PC-9 (cell line): ENCODE measurements at regions not wholly inside any gene's neighbourhood (a gene's known extent, or its start where the extent isn't known, plus 50 kb on each side); places are given as distances from the start of the nearest gene placed in this dataset.

Experiments
- BruUV-seq: library from RNA; stranded (reverse); fragments of 400-500 nt; replicated peaks from 2 replicates; lab custom pipeline; 2021; lab: Mats Ljungman, UMichigan
- CTCF ChIA-PET: fragments of 300-600 bp; sonication (Branson Sonifier 250); formaldehyde crosslinking; loops from one replicate; lab custom pipeline; 2022; ENCODE audit warnings: antibody characterized with exemption; lab: Charles Lee
- POLR2A ChIA-PET: fragments of 300-600 bp; sonication (Branson Sonifier 250); formaldehyde crosslinking; loops from one replicate; lab custom pipeline; 2022; ENCODE audit warnings: antibody characterized with exemption; ENCODE audit not compliant: unreplicated experiment; lab: Charles Lee
- DNase-seq, 2 experiments: peaks; one replicate each; pipeline versions ENCODE4 v3.0.0 to v3.0.0-alpha.2; 2015 to 2022; ENCODE audit warnings: mixed read lengths in 1 of 2
- H2AFZ ChIP-seq: fragments of 200-600 bp; sonication (generic); 2 replicates; pipeline ENCODE4 v1.8.1; 2017; ENCODE audit warnings: antibody characterized with exemption
- H3F3A ChIP-seq: fragments of 200-600 bp; sonication (generic); 2 replicates; pipeline ENCODE4 v1.8.1; 2017; ENCODE audit warnings: antibody characterized with exemption, mild to moderate bottlenecking, low read depth; ENCODE audit not compliant: insufficient read depth
- H3K27ac ChIP-seq: fragments of 200-600 bp; sonication (generic); 2 replicates; pipeline ENCODE4 v1.6.1; 2016; ENCODE audit warnings: mixed run types
- H3K27me3 ChIP-seq: fragments of 200-600 bp; sonication (generic); 2 replicates; pipeline ENCODE4 v1.6.1; 2016; ENCODE audit warnings: low read depth, mixed run types; ENCODE audit not compliant: insufficient read depth
- H3K36me3 ChIP-seq: fragments of 200-600 bp; sonication (generic); 2 replicates; pipeline ENCODE4 v1.6.1; 2016; ENCODE audit warnings: low read depth, mixed run types
- H3K4me1 ChIP-seq: fragments of 200-600 bp; sonication (generic); replicated peaks from 2 replicates; pipeline ENCODE4 v1.6.1; 2016; ENCODE audit warnings: mixed run types; ENCODE audit not compliant: insufficient read depth
- H3K4me2 ChIP-seq: fragments of 200-600 bp; sonication (generic); 2 replicates; pipeline ENCODE4 v1.6.1; 2017; ENCODE audit warnings: mixed run types
- H3K4me3 ChIP-seq: fragments of 200-600 bp; sonication (generic); 2 replicates; pipeline ENCODE4 v1.6.1; 2016; ENCODE audit warnings: mixed run types
- H3K79me2 ChIP-seq: fragments of 200-600 bp; sonication (generic); 2 replicates; pipeline ENCODE4 v1.6.1; 2017; ENCODE audit warnings: low read depth, mixed run types
- H3K9me2 ChIP-seq: fragments of 200-600 bp; sonication (generic); 2 replicates; pipeline ENCODE4 v1.8.1; 2017; ENCODE audit warnings: mild to moderate bottlenecking; ENCODE audit not compliant: insufficient read depth
- H3K9me3 ChIP-seq: fragments of 200-600 bp; sonication (generic); 2 replicates; pipeline ENCODE4 v1.8.1; 2016; ENCODE audit warnings: low read depth; ENCODE audit not compliant: insufficient read depth
- H4K20me1 ChIP-seq: fragments of 200-600 bp; sonication (generic); 2 replicates; pipeline ENCODE4 v1.8.1; 2017; ENCODE audit not compliant: insufficient read depth
- CTCF ChIP-seq: fragments of 200-600 bp; sonication (generic); conservative IDR thresholded peaks from 2 replicates; pipeline ENCODE4 v1.6.1; 2017; ENCODE audit warnings: mixed run types, antibody characterized with exemption, mild to moderate bottlenecking, moderate library complexity
- EZH2 ChIP-seq: fragments of 200-600 bp; sonication (generic); IDR thresholded peaks from 2 replicates; pipeline ENCODE4 v1.8.0; 2017; ENCODE audit warnings: antibody characterized with exemption, low read depth
- intact Hi-C: fragments of 100-400 bp; cut with micrococcal nuclease; formaldehyde crosslinking; loops from one replicate; pipeline ENCODE4 v1.10.0; 2022; ENCODE audit not compliant: unreplicated experiment

- no peak overlapping the region for H2AFZ ChIP-seq
These were observed 1057.2 kb upstream of the PIK3C3 start for GRCh38 chr18:40897884-40898283.

GRCh38 chr18:40883271-40883670 lies 1071.8 kb upstream of the PIK3C3 start:
- Histone ChIP-seq H3K4me3 (no peak overlapping the region), H3K4me1 (no peaks in the 10 kb centered on the region), H3F3A (no peaks in the 10 kb centered on the region), H4K20me1 (no peaks in the 10 kb centered on the region), H3K36me3 (no peaks in the 10 kb centered on the region), H3K9me2 (no peaks in the 10 kb centered on the region), H3K4me2 (no peak overlapping the region), H3K79me2 (no peaks in the 10 kb centered on the region), H3K27me3 (no peaks in the 10 kb centered on the region), H2AFZ (no peak overlapping the region), H3K9me3 (no peaks in the 10 kb centered on the region), H3K27ac (no peak overlapping the region)
- POLR2A ChIA-PET = no interaction called here
- BruUV-seq = no TSS peak
- intact Hi-C loops = no loop called here
- CTCF ChIA-PET = no interaction called here
- TF ChIP-seq EZH2 (no peak), CTCF (no peak)
- no peak for DNase-seq

More at GRCh38 chr18:40897884-40898283, 1057.2 kb upstream of the PIK3C3 start:
- no peak for TF ChIP-seq CTCF
- TF ChIP-seq EZH2 = no peak
- no peak overlapping the region for H3K27ac ChIP-seq
- H3K4me2 ChIP-seq = no peak overlapping the region
- H3K4me1 ChIP-seq = no peaks in the 10 kb centered on the region
- no peak overlapping the region for H3K4me3 ChIP-seq
- H3K9me2 ChIP-seq = no peaks in the 10 kb centered on the region
- no peaks in the 10 kb centered on the region for H3K9me3 ChIP-seq
- intact Hi-C loops = no loop called here
- ChIA-PET CTCF (no interaction called here), POLR2A (no interaction called here)
- H4K20me1 ChIP-seq = no peaks in the 10 kb centered on the region
- H3K36me3 ChIP-seq = no peaks in the 10 kb centered on the region
- H3K79me2 ChIP-seq = no peaks in the 10 kb centered on the region
- no TSS peak for BruUV-seq
- no peaks in the 10 kb centered on the region for H3F3A ChIP-seq
- H3K27me3 ChIP-seq = no peaks in the 10 kb centered on the region
- DNase-seq = no peak

GRCh38 chr18:40882468-40882867 lies 1072.6 kb upstream of the PIK3C3 start:
- ChIA-PET CTCF (no interaction called here), POLR2A (no interaction called here)
- no TSS peak for BruUV-seq
- no peak overlapping the region for H3K4me2 ChIP-seq
- no peaks in the 10 kb centered on the region for H3K4me1 ChIP-seq
- no peak for DNase-seq
- H3K79me2 ChIP-seq = no peaks in the 10 kb centered on the region
- no peaks in the 10 kb centered on the region for H3F3A ChIP-seq
- no peak overlapping the region for H3K4me3 ChIP-seq
- H3K9me3 ChIP-seq = no peaks in the 10 kb centered on the region
- H3K36me3 ChIP-seq = no peaks in the 10 kb centered on the region
- H4K20me1 ChIP-seq = no peaks in the 10 kb centered on the region
- H2AFZ ChIP-seq = no peak overlapping the region
- no peak for TF ChIP-seq EZH2
- no peak for TF ChIP-seq CTCF
- H3K27me3 ChIP-seq = no peaks in the 10 kb centered on the region
- intact Hi-C loops = no loop called here
- no peaks in the 10 kb centered on the region for H3K9me2 ChIP-seq
- H3K27ac ChIP-seq = no peak overlapping the region
